Activated CD8-positive, alpha-beta memory T cell treated with anti-CD3 and anti-CD28 coated beads for 36 hours (primary cell): ENCODE measurements at regions not wholly inside any gene's neighbourhood (a gene's known extent, or its start where the extent isn't known, plus 50 kb on each side); places are given as distances from the start of the nearest gene placed in this dataset.

Experiments
- CTCF ChIA-PET: fragments of 350-600 bp; sonication (Branson Sonifier 250); formaldehyde crosslinking; loops from one replicate; lab custom pipeline; 2021; ENCODE audit warnings: antibody characterized with exemption; lab: Charles Lee
- POLR2A ChIA-PET: fragments of 350-600 bp; sonication (Branson Sonifier 250); formaldehyde crosslinking; loops from one replicate; lab custom pipeline; 2021; ENCODE audit warnings: antibody characterized with exemption; lab: Charles Lee

DNA sequence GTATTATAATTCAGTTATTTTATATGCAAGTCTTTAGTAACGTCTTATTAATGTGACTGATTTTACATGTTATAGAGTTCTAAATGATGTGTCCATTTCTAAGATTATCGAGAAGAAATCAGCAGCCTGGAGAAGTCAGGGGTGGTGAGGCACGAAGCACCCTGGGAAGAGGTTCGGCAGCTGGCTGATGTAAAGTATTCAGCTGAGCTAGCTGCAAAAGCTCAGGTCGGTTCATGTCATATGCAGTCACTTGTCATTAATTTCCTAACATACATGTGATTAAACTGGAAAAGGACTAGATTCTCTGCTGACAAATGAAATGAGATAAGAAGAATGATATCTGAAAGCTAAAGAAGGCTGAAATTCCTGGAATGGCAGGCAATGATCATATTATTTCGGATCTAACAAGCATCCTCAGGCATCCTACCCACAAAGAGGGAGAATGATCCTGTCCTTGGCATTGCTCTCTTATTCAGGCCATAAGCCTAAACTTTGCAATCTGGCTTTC, 383.0 kb upstream of the SLITRK1 start:
- ChIA-PET CTCF (interaction anchor here (0.7 kb wide), 1 partner anchor 111 kb away, joined by 3 read pairs; no protein-coding TSS in a partner anchor), POLR2A (no interaction called here)

DNA sequence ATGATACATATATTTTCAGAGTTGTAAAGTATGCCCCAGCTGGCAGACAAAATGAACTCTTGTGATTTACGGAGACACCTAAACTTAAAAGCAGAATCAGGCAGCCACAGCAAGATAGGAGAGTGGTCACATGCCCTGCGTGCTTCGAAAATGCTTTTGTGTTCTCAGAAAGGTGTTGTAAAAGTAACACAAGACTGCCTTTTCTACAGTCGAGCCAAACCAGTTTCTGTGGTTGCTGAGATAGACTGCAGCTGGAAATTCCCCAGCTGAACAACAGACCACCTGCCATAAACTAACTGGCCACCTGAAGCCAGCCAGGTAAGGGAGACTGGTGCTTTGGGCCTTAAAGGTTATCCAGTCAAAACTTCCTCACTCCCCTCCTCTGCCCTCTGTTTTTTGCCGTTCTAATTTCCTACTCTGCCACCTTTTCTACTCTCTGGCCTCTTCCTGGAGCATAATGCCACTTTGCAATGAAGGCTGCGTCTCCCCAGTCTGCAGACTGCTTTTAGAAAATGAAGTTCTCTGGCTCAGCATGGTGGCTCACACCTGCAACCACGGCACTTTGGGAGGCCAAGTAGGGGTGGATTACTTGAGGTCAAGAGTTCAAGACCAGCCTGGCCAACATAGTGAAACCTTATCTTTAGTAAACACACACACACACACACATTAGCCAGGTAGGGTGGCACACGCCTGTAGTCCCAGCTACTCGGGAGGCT, 381.2 kb upstream of the SLITRK1 start:
- ChIA-PET CTCF (no interaction called here), POLR2A (no interaction called here)

DNA sequence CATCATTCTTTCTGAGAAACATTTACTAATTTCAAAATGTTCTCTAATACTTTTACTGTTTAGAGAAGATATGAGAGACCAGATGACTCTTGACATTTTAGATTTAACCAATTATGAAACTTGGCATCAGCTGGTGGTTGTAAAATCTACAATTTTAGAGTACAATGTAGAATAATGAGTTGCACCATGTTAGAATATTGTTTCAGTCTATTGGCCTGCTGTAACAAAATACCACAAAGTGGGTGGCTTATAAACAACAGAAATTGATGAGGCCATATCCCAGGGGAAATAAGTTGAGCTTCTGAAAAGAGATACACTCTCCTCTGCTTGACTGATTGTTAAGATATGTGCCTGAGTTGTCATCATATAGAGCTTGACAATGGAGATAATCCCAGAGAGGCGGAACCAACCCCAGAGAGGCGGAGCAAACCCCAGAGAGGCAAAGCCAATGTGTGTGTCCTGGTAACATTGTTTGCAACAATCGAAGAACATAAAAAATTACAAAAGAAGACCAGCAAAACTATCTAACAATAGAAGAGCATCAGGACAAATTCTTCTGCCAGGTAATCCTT, 373.0 kb upstream of the SLITRK1 start:
- ChIA-PET CTCF (no interaction called here), POLR2A (no interaction called here)

DNA sequence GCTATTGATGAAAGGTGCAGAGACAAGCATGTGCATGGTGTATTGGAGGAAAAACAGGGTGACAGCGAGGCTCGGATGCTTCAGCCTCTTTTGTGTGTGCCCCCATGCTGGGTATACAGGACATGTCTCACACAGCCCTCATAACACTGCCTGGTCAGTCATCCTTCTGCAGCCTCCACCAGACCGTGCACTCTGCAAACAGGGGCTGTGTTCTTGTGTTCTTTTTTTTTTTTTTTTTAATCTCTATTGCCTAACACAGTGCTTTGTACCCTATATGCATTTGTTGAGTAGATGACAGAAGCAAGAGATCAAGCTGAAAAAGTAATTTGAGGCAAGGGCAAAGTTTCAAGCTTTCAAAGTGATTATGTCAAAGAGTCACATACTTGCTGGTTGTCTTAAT, 367.2 kb upstream of the SLITRK1 start:
- ChIA-PET POLR2A (no interaction called here), CTCF (no interaction called here)

DNA sequence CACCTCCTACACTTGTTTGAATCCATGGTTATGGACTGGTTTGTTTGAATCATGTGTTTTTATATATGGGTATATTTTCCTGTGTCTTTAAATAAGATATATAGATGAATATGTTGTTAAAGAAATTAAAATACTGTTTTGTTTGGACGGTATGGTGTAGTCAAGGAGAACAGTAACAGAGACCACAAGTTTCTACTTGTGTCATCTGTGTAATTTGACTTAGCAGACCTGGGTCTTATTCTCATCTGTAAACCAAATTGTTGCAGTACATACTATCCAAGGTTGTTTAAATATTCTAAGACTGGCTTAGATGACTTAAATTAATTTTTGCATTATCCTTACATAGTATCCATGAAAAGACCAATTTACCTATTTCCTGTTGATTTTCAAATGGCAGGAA, 361.1 kb upstream of the SLITRK1 start:
- POLR2A ChIA-PET = no interaction called here
- CTCF ChIA-PET = no interaction called here

DNA sequence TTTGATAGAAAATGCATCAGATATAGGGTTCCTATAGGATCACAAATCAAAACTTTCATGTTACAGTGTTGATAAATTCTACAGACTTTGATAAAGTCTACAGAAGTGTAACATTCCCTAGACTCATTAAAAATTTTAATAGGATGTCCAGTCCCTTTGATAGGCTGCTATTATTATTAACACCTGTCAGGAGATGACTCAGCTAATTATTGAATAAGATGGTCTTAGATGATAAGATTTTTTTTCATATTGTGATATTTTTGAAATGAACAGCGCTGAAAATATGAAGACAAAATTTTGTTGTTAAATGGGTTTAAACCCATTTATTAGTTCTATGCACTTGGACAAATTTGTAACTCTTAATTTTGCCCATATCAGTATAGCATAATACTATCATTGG, 356.8 kb upstream of the SLITRK1 start:
- POLR2A ChIA-PET = no interaction called here
- CTCF ChIA-PET = no interaction called here

DNA sequence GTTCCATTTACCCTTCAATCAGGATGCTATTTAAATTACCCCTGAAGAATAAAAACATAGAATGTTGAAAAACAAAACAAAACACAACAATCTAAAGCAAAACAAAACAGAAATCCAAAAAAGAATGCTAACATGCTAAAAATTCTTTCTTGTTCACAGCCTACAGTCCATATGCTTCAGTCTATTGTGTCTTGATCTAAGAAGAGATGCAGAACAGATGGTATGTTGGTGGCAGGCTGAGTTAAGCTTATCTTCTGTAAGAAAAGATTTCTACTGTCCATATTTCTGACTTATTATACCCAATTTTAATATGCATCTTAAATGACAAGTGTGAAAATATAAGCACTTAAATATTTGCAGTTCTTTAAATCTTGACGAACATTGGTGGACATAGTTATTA, 356.1 kb upstream of the SLITRK1 start:
- ChIA-PET CTCF (no interaction called here), POLR2A (no interaction called here)

DNA sequence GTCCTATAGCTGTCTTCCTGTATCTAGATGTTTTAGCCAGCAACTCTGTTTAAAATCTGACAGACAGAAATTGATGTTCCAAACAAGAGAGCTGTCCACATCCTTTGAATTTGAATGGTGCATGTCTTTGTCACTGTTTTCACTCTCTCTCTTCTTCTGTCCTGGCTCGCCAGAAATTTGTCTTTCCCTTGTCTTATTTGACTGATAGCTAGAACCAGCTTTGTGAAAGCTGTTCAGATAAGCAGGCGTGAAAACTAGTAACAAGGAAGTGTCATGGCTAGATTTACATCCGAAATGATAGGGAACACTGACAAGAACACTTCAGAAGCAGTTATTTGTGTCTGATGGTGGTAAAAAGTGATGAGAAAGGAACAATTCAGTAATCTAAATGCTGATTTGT, 354.9 kb upstream of the SLITRK1 start:
- ChIA-PET POLR2A (no interaction called here), CTCF (no interaction called here)

DNA sequence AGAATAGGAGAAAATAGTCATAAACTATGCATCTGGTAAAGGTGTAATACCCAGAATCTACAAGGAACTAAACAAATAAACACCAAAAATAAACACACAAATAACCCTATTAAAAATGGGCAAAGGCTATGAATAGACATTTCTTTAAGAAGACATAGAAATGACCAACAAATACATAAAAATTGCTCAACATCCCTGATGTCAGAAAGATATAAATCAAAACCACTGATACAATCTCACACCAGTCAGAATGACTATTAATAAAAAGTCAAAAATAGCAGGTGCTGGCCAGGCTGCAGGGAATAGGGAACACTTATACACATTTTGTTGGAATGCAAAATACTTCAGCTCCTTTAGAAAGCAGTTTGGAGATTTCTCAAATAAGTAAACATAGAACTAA, 352.1 kb upstream of the SLITRK1 start:
- POLR2A ChIA-PET = no interaction called here

DNA sequence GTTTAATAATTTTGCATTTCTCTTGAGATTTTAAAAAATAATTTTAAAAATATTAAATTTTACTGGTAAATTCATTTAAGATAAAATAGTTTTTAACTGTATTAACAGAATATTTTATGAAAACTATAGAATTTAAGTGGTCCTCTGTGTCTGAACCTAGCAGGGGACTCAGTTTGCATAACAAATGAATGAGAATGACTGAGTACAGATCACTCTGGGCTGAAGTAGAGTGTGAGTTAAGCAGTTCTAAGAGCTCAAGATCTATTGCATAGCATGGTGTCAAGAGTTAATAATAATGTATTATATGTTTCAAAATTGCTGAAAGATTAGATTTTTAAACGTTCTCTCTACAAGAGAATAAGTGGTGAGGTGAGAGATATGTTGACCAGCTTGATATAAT, 348.3 kb upstream of the SLITRK1 start:
- ChIA-PET CTCF (no interaction called here), POLR2A (no interaction called here)

More for the DNA sequence above, 352.1 kb upstream of the SLITRK1 start:
- CTCF ChIA-PET = no interaction called here

DNA sequence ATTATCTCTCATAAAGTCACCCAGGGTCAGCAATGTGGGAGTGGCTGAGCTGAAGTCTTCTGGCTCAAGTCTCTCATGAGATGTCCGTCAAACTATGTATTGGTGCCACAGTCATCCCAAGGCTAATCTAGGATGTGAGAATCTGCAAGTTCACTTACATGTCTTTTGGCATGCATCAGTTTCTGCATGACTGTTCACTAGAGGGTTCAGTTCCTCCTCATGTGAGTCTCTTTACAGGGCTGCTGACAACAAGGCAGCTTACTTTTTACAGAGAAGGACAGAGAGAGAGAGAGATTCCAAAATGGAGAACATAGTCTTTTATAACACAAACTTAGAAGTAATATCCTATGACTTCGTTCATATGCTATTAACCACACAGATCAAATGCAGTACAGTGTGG, 328.8 kb upstream of the SLITRK1 start:
- ChIA-PET CTCF (no interaction called here), POLR2A (no interaction called here)

DNA sequence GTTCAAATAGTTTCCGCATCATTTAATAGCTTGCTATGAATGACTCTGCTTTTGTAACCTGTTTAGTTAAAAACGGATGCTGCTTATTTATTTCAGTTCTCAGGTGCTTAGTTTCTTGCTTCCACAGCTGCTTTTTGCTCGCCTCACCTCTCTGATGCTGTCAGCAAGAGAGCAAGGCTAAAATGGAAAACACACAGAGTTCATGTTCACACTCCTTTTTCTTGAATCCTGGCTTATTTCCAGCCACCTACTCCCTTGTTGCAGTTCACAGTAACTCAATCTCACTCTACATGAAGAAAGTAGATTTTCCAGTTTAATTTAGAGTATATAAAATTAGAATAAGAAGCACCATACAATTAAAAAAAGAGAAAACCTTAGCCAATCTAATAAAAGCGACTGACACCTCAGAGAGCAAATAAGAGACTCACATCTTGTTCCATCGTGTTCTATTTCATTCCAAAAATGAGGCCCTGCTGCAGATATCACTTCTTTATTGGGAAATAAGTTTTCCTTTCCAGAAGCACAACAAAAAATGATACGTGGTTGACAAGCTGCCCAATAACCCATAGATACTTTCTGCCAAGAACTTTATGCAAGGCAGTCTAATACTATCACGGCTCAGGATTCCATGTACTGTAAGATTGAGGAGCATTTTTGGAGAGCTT, 326.1 kb upstream of the SLITRK1 start:
- POLR2A ChIA-PET = no interaction called here

DNA sequence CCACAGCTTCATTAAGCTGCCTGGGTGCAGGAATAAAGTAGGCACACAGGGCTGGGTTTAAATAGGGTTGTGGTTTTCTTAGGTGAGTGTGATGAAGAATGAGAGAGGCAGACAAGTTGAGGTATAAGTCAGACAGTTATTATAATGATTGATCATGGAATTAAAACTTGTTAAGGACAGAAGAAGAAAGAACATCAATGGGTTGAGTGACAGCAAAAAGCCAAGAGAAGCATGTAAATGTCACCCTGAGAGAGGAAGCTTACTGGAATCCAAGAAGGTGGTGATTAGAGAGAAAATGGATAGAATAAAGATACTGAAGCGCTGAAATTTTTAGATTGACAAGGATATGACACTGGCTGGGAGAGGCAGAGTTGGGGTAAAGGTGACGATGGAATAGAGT, 325.2 kb upstream of the SLITRK1 start:
- POLR2A ChIA-PET = no interaction called here
- CTCF ChIA-PET = no interaction called here

More for the DNA sequence above, 326.1 kb upstream of the SLITRK1 start:
- CTCF ChIA-PET = no interaction called here

DNA sequence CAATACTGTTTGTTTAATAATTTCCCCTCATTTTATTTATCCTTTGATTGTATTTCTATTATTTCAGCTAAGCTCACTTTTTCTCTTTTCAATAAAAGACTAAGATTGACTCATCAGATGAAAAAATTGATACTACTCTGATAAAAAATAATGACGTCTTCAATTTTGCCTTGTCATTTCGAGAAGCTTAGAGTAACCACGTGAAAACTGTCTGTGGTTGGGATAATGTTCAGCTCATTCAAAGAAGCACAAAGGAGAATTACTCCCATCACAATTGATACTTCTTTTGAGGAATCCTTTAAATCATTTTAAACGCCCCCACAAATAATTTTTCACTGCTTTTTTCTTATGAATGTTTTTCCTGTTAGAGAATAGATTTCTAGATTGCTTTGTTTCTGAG, 318.7 kb upstream of the SLITRK1 start:
- CTCF ChIA-PET = no interaction called here
- POLR2A ChIA-PET = no interaction called here

DNA sequence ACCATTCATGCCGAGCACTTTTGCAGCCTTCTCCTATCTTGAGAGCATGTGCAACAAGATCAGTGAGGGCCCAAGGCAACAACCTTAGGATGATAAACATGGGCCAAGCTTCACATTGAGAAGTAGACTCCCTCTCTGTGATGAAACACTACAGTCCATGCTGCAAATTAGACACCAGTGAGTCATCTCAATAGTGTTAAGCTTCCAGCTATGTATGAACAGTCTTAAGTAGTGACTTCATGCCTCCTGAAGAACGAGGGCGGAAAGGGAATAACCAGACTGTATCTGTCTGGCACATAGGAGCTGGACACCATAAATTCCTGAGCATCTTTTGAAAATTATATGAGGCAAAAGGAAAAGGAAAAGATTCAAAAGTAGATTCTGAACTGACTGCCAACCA, 309.9 kb upstream of the SLITRK1 start:
- CTCF ChIA-PET = no interaction called here
- POLR2A ChIA-PET = no interaction called here

DNA sequence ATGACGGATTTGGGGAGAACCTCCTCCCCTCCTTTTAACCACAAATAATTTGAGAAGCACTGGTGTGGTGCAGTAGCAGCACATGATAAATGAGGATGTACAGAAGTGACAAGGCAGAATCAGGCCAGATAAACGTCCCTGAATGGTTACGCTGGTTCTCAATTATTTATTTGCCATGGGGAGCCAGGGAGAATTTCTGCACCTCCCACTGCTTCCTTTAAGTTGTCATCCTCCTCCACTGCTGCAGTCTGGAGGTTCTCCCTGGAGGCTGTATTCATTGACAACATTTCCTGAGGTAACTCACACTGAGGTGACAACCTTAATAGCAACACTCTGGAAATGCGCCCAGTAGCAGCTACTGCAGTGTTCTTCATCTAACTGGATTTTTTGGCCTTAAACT, 308.9 kb upstream of the SLITRK1 start:
- CTCF ChIA-PET = no interaction called here
- POLR2A ChIA-PET = no interaction called here

DNA sequence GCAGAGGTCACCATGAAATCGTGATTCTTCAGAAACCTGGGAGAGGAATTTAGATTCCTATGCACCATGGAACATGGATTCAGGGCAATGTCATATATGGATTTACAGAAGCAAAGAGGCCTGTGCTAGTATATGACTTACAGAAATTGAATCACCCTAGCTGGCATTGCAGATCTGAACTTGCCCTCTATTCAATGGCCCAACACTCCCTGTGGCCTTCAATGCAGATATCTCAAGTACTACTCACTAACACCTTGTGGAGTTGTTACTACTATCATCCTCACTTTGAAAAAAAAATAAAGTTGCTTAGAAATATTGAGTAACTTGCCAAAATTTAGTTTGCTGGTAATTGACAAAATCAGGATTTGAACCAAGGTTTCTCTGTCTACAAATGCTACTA, 305.4 kb upstream of the SLITRK1 start:
- CTCF ChIA-PET = no interaction called here
- POLR2A ChIA-PET = no interaction called here

DNA sequence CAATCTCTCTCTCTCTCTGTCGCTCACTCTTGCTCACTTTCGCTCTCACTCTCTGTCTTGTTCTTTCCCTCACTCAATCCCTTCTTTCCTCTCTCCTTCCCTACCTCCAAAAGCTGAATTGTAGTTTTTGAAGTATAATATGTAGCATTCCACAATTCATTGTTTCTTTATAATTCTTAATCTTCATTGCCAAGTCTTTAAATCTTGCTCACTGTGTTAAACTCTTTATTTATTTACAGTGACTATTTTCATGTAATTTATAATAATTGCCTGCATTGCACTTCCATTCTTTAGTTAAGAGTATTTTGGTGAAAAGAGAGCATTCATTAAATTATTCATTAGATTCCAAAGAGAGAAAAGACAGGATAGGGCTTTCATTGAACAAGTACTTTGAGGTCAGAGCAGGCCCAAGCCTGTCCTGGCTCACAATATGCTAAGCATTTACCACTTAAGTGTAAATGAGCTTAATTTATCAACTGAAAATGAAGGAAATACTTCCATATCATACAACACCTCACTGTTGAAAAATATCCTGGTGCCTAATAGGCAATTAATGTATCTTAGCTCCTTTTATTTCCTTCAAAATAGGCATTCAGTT, 257.4 kb upstream of the SLITRK1 start:
- ChIA-PET POLR2A (no interaction called here), CTCF (no interaction called here)

DNA sequence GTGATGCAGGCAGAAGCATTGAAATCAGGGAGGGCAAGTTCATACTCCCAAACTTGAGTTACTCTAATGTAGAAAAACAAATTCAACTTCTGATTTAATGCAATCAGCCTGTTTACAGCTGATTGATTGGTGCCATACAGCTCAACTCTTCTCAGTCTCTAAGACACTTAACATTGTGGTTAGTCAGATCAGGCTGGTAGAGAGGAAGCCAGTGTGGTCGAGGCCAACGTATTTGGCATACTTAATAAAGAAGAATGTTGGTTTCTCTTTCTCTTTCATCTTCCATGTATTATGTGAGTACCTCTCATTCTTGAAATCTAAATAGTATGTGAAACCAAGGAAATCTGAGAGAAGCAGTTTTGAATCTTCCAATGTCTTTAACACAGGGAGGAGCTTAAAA, 255.0 kb upstream of the SLITRK1 start:
- POLR2A ChIA-PET = no interaction called here
- CTCF ChIA-PET = no interaction called here

DNA sequence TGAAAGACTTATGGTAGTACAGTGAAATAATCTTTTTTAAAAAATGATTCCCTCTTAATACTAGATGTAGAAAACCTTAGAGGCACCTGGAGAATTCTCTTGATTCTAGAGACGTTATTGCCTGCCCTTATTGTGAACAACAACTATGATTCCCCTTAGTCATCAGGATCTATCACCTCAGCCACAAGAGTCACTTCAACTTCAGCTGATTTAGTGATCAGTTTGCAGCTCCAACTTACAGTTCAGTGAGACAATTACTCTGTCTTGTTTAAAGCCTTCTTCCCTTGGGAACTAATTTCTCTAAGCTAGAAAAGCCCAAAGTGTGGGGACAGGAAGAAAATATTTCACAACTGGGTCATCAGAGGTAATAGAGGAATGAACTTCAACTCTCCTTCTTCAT, 254.3 kb upstream of the SLITRK1 start:
- POLR2A ChIA-PET = no interaction called here
- CTCF ChIA-PET = no interaction called here

DNA sequence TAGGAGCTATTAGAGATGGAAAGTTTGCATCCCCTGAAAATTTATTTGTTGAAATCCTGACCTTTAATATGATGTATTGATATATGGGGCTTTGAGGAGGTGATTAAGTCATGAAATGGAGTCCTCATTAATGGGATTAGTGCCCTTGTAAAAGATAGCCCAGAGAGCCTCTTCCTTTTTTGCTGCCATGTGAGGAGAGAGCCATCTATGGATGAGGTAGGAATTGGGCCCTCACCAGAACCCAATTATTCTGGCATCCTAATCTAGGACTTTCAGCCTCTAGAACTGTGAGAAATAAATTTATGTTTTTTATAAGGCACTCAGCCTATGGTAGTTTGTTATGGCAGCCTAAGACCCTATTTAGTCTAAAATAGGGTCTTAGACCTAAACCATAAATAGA, 250.2 kb upstream of the SLITRK1 start:
- CTCF ChIA-PET = no interaction called here
- POLR2A ChIA-PET = no interaction called here
